GM19351 (cell line): ENCODE measurements at regions not wholly inside any gene's neighbourhood (a gene's known extent, or its start where the extent isn't known, plus 50 kb on each side); places are given as distances from the start of the nearest gene placed in this dataset.

ENCODE experiments used
- ATAC-seq: cut with Tn5 transposase; IDR thresholded peaks from one replicate; pipeline ENCODE4 v1.9.1; 2021; ENCODE audit warnings: mild to moderate bottlenecking, moderate library complexity; ENCODE audit not compliant: unreplicated experiment

DNA sequence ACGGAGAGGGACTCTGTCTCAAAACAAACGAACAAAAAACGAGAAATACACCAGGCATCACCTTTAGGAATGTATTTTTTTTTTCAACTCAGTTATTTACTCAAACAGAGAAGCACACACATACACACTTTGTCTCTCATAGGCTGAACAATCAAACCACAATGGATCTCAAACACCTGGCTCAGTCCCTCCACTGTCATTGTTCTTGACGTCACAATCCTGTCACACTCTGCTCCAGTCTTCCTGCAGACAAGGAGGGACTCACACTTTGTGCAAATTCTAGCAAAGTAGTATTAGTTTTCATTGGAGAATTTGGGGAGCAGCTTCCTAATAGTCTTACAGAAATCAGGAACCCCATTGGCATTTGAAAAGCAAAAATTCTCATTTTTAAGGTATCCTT lies 727.8 kb downstream of the BCL11B start:
- no peak for ATAC-seq

GRCh38 chr14:98545181-98545580 lies 726.8 kb downstream of the BCL11B start:
- ATAC-seq = no peak

GRCh38 chr14:98548071-98548686 lies 723.8 kb downstream of the BCL11B start:
- ATAC-seq = no peak

- ATAC-seq = no peak
Measured at GRCh38 chr14:98551028-98551427, 721.0 kb downstream of the BCL11B start.

- ATAC-seq = no peak
Measured at GRCh38 chr14:98555440-98555839, 716.6 kb downstream of the BCL11B start.

- ATAC-seq = no peak
Measured at GRCh38 chr14:98564006-98564405, 708.0 kb downstream of the BCL11B start.

DNA sequence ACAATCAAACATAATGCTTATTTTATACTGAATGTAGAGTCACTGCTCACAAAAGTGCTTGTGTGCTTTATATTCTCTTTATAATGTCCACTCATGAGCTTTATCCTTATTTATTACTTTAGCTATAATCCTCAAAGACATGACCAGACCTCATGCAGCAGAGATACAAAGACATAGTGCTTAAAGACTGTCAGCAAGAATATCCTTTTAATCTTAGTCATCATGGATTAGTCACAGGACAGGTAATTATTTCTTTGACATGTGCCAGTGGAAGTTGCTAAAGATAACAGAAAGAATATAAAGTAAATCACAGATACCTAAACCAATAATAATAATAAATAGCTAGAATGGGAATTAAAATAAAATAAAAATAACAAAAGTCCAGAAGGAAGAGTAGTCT lies 707.5 kb downstream of the BCL11B start:
- no peak for ATAC-seq

DNA sequence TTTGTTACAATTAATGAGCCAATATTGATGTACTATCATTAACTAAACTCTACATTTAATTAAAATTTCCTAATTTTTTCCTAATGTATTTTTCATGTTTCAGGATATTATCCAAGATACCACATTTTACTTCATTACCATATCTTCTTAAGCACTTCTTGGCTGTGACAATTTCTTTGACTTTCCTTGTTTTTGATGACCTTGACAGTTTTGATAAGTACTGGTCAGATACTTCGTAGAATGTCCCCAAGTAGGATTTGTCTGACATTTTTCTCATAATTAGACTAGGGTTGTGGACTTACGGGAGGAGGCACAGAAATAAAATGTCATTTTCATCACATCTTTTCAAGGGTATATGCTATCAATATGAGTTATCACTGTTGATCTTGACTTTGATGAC lies 700.9 kb downstream of the BCL11B start:
- ATAC-seq = no peak

DNA sequence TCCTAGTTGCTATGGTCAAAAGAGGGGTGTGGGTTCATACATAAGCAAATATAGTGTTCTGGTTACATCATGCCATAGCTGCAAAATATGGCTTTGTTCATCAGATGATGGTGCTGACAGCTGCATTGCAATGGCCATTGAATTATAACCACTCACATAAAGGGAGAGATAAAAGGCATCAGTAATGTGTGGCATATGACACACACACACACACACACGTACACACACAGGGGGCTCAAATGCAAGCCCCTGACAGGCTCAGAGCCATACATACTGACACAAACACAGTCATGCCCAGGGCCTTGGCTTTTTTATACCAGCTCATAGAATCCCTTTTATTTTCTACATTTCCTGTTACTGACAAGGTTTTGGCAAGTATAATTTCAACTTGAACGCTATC lies 698.9 kb downstream of the BCL11B start:
- no peak for ATAC-seq

- ATAC-seq = no peak
Measured at GRCh38 chr14:98576463-98576862, 695.5 kb downstream of the BCL11B start.

DNA sequence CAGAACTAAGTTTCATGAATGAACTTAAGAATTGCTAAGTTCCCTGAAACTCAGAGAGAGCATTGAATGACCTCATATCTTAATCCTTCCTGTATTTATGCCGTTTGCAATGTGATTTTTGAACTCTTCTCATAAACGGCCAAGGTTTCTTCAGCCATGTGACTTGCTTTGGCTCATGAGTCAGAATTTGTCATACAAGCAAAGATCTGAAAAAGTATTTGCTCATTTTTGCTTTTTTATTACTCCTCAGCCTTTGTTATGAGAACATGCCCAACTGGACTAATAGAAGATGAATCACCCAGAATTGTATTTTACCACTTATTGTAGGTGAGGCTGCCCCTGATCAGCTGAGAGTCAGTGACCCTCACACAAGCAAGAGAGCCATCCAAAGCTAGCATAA lies 693.8 kb downstream of the BCL11B start:
- ATAC-seq = no peak

- no peak for ATAC-seq
Measured at GRCh38 chr14:98579140-98579539, 692.9 kb downstream of the BCL11B start.

DNA sequence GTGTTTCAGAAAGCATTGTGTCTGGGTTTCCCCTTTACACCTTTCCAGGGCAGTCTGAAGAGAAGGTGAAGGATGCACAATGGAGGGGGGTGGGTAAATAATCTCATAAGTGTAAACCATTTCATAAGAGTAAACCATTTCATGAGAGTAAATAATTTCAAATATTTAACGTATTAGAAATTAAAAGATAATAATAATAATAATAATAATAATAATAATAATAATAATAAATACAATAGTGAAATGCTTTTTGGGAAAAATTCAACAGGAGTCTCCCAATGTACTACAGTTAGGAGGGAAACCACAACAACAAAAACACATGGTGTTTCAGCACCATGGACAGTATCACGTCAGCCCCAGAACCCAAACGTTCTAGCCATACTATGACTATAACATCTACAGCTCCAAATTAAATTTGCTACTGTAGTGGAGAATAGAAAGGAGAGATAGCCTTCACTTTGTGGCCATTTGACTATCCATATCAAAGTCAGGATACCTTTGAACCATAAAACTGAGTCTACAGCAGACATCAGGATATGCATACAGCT lies 691.8 kb downstream of the BCL11B start:
- ATAC-seq = no peak

DNA sequence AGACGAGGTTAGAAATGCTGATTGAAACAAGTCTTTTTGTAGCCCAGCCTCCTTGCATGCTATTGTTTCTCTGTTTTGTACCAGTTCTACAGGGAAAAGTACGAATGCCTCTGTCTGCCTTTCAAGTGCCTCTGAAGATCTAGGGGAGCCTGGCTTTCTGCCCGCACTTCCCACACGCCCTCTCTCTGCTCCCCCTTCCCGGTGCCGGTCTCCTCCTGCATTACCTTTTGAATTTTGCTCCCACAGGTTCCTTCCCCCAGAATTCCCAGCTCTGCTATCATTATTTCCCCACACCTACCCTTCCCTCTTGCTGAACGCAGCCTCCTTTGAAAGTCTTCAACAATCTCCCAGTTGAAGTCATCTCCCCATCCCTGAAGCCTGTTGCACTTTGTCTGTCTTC lies 689.7 kb downstream of the BCL11B start:
- ATAC-seq = no peak

- ATAC-seq = no peak
Measured at GRCh38 chr14:98591161-98591560, 680.8 kb downstream of the BCL11B start.

DNA sequence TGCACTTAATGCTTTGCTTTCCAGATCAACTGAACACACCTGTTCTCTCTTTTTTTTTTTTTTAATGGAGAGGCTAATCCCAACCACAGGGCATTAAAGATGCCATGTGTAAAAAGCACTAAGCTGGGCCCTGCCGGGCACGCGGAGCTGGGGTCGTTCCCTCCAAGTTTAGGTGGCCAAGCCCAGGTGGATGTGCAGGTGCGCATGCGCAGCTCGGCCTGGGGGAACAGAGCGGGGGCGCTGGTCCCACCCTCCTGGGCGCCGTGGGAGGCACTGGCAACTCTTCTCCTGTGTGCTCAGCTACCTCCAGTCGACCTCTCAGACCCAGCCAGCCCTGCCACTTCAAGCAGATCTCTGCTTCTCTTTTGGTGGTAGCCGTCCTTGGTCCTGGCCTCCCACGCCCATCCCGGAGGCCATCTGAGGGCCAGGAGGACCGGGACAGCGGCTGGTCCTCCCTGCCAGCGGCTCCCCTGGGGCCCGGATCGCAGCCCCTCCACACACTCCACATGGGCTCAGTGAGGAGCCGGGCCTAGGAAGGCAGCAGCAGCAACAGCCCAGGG lies 679.3 kb downstream of the BCL11B start:
- ATAC-seq = no peak

- ATAC-seq = no peak
Measured at GRCh38 chr14:98593361-98593761, 678.6 kb downstream of the BCL11B start.

GRCh38 chr14:98594156-98594555 lies 677.8 kb downstream of the BCL11B start:
- ATAC-seq = no peak

GRCh38 chr14:98598576-98598975 lies 673.4 kb downstream of the BCL11B start:
- no peak for ATAC-seq

DNA sequence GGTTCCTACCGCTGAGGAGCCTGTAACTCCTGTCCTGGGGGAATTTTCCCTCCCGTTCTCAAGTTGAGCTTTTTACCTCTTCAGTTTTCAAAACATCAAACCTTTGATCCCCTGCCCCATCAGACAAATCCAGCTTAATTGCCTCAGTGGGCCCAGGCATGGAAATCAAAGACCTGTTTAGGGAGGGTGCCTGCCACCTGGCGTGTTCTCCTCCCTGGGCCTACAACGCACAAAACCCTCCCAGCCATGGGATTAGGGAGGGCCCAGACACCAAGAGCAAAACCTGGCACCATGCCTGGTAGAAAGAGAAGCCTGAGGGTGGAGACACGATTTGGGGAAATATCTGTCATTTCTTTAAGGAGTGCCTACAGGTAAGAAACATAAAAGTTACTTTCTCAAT lies 672.9 kb downstream of the BCL11B start:
- ATAC-seq = no peak

DNA sequence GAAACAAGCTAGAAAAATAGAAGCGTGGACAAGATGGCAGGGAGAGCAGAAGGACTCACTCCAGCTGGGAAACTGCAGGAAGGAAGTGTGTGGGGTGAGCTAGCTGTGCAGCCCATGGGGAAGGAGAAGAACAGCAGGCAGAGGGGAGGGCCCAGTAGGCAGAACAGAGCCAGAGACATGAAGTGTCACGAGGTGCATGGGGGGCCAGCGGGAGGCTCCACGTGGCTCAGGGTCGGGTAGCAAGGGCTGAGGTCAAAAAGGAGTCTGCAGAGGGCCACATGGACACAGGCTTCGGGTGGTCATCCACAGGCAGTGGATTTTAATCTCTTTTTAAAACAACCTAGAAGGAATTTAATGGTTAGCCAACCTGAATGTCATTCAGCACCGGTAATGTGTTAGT lies 669.0 kb downstream of the BCL11B start:
- ATAC-seq = no peak

DNA sequence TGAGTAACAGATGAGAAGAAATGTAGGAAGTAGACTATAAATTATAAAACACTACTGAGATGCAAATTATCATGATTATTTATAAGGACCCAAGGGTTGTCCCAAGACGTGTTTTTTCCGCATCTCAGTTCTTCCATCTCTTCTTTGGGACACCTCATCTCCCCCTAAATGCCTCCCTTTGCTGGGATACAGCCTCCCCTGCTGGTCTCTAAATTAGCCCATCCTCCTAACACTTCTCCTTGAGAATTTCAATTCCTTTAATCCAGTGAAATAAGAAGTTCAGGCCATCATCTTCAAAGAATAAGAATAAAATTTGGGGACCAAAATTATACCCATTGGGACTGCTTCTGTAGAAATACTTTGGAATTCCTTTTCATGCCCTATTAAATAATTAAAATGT lies 667.0 kb downstream of the BCL11B start:
- no peak for ATAC-seq
